C1 segment of cervical spinal cord (tissue), 14 donors: ENCODE measurements at regions not wholly inside any gene's neighbourhood (a gene's known extent, or its start where the extent isn't known, plus 50 kb on each side); places are given as distances from the start of the nearest gene placed in this dataset.

Experiments used
- DNase-seq, 14 donors: peaks; one replicate each; lab custom pipeline; 2025; lab: John Stamatoyannopoulos, UW

DNA sequence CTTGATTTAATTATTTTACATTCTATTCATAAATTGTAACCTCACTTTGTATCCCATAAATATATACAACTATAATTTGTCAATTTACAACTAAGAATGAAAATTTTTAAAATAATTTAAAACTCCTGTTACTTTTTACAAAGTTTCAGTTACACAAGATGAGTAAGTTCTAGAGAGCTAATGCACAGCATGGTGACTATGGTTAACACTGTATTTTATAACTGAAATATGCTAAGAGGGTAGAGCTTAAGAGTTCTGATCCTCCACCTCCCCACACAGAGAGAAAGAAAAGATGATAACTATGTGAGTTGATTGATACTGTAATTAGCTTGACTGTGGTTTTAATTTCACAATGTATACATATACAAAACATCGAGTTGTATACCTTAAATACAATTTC, 412.5 kb upstream of the DDI1 start:
- DNase-seq, result no peak

DNA sequence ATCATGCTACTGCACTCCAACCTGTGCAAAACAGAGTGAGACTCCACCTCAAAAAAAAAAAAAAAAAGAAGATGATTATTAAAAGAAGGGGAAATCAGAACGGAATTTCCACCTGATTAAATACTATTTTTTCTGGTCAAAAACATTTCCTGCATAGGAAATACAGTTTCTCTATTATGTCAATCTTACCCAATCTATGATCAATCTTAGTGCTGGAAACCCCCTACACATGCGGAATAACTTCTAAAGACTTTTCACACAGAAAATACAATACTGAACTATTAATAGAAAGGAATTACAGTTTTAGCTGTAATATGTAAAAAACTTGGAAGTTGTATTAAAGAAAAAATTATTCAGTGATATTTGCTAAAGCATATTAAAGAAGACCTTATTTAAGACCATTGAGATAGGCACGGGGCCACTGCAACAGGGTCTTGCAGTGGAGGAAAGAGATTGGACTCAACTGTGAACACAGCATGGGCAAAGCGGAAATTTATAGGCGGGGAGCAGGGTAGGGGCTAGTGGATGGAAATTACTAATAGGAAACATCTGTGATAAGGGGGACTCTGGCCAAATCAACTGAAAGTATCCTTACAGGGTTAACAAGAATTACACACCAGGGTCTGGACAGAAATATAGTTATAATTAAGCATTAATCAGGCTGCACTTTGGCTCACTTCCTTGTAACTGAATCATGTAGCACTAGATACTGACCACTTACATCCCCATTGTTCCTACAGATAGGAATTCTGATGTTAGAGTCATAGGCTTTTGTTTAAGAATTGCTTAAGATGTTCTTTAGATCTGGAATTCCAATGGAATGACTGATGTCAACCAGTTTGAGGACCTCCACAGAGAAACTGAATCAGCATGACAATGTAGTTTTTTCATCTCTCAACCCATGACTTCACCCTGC, 411.5 kb upstream of the DDI1 start:
- DNase-seq, result no peak

DNA sequence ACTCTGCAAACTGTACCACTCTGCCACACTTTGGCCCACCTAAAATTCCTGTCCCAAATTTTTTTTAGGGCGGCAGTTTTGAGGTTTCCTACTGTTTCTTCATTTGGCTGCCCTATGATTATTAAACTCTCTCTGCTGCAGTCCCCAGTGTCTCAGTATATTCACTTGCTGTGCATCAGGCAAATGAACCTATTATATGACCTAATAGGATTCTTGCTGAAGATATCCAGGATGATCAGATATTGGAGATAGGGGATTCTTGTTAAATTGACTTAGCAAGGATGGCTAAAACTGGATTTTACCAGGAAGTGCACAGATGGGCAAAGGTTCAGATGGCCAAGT, 410.8 kb upstream of the DDI1 start:
- no peak for DNase-seq

DNA sequence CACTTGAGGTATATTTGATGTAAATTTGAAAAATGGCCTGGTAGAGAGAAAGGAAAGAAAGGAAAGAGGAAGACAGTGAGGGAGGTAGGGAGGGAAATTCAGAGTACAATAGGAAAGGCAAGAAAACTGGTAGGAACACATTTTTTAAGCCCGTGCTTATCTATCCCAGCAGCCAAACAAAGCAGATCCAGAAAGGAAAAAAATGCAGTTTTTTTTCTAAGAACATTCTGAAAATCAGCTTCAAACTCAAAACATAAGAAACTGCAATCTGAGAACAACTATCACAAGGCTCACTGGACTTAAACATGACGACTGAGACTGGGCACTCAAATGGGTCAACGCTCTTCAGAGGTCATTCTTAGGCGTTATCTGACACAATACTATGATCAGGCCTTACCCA, 408.3 kb upstream of the DDI1 start:
- no peak for DNase-seq

DNA sequence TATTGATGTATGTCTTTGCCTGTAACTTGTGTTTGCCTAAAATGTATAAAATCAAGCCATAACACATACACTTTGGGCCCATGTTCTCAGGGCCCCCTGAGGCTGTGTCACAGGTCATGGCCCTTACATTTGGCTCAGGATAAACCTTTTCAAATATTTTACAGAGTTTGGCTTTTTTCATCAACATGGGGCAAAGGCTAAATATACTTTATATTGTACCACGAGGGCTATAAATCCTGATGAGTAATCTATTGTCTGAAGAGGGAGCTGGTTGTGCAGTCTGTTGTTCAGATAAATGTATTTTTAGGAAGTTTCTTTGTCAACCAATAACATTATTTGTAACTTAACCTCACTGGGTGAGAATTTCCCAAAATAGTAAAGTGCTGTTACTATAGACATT, 404.6 kb upstream of the DDI1 start:
- no peak for DNase-seq

DNA sequence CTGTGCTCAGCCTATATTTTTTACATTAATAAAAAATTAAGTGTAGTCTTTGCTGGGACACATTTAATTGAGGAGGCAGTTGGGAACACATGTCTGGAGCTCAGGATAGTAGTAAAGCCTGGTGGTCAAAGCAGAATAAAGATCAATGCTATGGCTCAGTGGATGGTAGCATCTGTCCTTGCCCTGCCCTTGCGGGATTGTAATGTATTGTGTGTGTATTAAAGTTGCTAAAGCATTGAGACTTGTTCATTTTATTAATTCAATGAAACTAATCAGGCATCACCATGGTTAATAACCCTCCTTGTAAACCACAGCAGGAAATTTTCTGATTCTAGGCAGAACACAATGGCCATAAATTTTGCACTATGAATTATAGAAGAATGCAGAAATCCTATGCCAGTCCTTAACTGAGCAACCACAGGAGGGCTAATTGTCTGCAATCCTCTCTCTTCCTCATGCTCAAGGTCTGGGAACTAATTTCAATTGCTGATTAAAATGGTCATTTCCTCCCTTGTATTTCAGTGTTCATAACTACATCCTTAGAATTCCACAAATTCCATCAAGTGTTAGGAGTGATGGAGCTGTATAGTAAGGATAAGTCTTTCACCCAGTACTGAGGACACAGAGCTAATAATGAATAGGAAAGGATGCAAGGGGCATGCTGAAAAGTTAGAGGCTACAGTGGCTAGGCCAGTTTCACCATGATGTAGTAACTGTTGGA, 403.2 kb upstream of the DDI1 start:
- DNase-seq, result no peak

DNA sequence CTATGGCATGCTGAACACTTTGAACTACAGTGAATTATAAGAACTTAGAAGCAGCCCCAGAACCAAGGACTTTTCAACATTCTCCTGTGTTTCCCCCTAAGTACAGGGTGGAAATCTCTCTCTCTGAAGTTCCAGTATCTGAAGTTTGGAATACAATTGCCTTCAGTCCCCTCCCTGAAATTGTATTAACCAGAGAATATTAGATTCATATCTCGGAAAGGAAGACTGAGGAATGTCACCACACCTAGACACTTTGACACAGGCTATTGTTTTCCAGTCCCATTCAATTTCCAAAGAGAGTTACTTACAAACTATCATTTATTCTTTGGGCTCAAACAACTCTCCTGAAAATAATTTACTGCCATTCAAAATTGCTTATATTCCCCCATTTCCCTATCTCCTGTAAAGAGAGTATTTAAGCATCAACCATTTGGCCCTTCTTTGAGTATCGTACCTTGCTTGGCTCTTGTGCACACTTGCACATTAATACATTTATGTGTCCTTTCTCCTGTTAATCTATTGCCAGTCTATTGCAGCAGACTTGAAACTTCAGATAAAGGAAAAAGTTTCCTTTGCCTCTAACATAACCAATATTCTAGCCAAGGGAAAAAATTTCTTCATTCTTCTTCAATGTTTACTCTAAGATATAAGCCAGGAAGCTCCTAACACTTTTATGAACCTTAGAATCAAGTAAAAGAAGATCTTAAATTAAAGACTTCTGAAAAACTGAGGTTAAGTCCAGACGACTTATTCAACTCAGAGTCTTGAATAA, 402.4 kb upstream of the DDI1 start:
- no peak for DNase-seq

DNA sequence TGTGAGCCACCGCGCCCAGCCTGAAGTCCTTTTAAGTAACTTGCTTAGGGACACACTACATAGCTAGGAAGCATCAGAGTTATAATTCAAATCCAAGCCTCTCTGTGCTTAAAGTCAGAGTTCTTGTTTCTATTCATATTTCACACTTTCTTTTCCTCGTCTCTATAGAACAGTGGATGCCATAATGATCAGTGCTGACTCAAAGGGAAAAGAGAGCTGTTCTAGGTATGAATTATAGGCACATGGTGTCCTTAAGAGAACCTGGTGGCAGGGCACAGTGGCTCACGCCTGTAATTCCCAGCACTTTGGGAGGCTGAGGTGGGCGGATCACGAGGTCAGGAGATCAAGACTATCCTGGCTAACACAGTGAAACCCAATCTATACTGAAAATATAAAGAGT, 400.2 kb upstream of the DDI1 start:
- DNase-seq, result no peak

DNA sequence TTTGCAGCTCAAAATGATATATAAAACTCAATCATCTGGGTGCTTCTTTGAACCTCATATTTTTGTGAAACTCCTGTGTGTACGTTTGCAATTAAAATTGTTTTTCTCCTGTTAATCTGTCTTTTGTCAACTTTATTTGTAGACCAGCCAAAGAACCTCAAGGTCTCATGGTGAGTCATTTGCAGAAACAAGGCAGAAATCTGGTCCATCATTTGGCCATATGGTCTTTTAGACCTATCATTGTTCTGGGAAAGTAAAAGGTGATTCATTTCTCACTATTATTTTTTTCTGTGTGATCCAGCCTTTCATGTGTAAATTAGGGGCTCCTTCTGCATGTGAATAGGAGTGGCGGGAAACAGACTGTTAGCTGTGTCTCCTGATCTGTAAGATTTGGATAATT, 399.1 kb upstream of the DDI1 start:
- no peak for DNase-seq

DNA sequence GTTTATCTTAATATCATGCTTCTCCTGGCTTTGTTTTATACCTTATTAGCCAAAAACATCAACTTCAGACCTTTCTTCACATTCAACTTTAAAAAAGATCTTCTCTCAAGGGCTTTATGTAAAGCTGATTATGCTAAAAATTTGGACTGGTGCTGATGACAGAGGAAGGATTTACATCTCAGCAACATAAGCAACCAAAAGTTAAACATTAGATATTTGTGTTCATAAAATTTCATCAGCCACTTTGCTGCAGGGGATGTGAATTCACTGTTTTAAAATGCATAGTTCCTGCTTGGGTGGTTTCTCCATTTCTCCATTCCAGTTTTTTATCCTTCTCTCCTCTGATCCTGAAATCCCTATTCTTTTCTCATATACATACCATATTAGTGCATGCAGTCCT, 398.6 kb upstream of the DDI1 start:
- no peak for DNase-seq

DNA sequence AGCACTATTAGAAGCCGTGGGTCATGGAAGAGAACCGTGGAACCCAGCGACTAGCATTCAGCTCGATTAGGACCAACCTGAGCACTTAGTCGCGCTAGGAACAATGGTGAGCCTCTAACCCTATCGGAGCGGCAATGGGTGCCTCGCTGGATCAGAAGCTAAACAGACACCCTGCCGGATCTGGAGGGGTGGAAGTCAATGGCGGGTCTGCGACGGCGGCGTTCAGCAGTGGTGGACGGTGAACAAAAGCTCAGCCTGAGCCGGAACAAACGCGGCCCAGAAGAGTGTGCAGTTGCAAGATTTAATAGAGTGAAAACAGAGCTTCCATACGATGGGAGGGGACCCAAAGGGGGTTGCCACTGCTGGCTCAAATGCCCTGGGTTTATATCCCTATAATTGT, 391.8 kb upstream of the DDI1 start:
- DNase-seq, result no peak

DNA sequence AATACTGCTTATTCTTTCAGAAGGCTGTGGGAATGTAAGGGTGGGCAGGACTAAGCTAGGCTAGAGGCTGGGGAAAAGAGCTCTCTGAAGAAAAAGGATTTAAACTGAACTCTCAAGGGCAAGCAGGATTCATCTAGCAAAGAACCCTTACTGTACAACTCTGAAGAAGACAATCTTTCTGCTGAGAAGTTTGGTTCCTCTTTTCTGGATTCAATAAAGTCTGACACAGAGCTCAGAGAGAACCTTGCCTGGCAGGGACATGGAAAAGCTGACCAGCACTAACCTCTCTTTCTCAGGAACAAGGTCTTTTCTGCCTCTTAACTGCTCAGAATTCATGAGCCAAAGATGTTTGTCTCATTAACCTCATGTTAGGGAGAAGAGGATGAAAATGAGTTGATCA, 388.4 kb upstream of the DDI1 start:
- DNase-seq, result no peak

DNA sequence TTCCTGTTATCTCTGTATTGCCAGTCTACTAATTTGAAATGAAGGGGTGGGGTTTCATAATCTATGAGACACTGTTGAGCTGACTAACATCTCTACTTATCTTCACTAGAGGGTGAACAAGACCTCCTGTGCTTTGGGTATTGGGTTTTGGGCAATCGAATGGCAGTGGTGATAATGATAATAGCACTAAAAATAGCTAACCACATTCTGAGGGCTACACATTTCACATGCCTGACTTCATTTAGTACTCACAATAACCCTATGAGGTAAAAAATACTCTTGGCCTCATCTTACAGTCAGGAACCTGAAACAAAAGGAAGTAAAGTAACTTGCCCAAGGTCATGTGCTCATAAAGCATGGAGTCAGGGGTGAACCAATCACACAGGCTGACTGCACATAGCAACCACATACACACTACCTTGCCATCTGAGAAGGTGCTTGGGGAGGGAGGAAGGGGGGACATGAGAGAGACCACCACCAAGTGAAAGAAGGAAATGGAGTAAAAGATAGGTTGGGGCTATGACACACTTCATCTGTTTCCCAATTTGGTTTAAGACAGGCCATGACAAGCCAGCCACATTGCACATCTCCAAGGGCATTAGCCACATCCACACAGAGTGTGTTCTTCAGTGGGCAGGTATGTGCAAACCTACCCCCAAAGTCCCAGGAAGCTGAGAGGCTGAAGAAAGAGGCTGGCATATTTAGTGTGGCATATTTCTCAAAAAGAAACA, 387.6 kb upstream of the DDI1 start:
- DNase-seq, result no peak

DNA sequence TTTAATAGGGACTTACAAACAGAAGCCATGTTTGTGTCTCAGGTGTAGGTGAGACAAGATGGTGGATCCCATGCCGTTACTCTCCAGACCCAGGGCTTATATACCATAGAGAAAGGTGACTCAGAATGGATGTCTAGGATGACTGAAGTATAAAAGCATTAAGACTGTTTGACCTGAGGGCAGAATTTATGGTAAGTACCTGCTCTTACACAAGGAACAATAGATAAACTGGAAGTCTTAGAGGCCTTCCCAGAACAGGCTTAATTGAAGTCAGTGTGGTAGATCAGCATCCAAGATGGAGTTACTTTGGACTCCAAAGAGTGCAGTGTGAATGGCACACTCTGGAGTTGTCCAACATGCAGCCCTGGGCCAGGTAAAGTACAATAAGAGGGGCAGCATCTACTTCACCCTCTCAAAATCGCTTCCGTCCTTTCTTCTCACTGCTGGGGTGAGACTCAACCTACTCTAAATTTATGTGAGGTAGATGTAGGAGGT, 387.0 kb upstream of the DDI1 start:
- DNase-seq, result no peak

DNA sequence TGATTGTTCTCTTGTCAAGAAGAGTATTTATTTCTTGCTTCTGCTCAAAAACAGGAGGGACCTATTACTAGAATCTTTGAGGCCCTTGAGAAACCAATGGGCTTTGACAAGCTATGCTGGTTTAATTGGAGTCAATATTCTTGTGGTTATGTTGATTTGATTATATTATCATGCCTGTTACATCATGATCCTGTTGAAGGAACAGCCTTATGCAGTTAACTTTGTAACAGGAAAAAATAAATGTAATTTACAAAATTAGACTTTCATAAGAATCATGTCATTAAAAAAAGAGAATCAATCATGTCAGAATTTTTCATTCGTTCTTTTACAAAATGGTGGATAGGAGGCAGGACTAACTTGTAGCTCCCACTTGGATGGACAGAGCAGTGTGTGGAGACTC, 386.1 kb upstream of the DDI1 start:
- no peak for DNase-seq

DNA sequence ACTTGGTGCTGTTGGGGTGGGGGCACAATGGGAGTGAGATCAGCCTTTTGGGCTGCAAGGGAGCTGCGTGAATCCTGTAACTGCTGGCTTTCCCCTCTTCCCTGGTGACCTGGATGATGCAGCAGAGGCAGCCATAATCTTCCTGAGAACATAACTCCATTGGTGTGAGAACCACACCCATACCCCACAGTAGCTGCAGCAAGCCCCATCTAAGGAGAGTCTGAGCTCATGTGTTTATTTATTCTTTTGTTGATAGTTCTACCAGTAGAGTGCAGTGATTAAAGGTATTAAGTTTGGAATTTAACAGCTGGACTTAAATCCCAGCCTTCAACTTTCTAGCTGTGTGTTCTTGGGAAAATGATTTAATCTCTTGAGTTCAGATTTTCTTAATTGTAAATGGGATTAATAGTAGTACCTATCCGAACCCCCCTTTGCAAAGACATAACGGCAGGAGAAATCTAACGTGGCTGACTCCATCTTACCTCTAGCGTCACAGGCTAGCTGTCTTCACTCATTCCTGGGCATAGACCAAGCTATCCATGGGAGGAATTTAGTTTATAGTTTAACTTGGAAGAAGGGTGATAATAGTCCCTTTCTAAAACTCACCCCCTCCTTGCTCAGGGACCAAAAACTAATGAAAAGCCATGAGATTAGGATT, 385.0 kb upstream of the DDI1 start:
- DNase-seq, result no peak

DNA sequence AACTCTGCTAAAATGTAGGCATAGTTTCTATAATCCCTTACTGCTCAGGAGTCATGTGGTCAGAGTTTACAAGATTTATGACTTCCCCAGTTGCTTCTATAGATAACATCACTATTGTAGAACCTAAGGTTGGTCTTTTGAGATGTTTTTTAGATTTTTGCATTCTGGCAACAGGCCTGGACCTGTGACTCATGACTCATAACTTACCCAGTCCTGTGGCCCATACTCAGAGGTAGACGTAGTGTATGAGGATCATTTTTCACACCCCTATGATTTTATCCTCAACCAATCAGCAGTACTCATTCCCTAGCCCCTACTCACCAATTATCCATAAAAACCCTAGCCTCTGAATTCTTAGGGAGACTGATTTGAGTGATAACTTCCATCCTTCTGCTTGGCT, 384.4 kb upstream of the DDI1 start:
- DNase-seq, result no peak

DNA sequence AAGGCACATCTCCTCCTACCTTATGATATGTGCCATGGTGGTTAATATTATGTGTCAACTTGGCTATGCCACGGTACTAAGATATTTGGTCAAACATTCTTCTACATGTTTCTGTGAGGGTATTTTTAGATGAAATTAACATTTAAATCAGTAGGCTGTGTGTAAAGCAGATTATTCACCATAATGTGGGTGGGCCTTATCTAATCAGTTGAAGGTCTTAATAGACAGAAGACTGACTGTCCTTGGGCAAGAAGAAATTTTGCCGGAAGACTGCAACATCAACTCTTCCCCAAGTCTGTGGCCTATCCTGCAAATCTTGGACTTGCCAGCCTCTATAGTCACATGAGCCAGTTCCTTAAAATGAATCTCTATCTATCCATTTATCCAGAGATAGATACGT, 380.1 kb upstream of the DDI1 start:
- no peak for DNase-seq

DNA sequence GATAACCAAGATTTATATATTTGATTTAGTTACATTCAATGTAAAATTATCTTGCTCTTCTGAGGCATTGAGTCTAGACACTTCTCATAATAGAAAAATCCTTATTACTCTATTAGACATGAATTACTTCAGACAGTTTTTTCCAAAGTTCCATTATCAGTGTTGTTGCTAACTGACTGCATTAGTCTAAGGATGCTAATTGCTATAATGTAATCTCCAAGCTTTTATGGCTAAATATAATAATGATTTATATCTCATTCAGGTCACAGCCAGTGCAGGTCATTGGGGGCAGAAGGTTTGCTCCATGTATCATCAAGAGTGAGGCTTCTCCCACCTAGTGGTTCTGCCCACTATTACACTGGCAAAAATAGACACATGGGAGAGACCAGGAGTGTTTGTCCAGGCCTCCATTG, 377.2 kb upstream of the DDI1 start:
- DNase-seq, result no peak

DNA sequence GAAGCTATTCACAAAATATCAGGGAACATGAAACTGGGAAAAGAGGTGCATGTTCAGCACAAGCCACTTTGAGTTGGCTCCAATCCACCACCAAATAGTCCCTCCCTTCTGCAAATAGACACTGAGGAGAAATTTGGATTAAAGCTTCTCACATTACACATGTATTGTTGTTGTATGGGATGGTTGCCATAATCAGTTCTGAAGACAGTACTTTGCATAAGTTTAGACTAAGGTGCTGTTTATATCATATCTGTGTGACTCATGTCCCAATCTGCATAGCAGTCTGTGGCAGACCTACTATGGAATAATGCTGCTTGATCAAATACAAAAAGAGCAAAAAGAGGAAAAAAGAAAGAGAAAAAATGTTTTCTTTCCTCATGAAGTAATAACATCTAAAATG, 376.7 kb upstream of the DDI1 start:
- DNase-seq, result no peak

DNA sequence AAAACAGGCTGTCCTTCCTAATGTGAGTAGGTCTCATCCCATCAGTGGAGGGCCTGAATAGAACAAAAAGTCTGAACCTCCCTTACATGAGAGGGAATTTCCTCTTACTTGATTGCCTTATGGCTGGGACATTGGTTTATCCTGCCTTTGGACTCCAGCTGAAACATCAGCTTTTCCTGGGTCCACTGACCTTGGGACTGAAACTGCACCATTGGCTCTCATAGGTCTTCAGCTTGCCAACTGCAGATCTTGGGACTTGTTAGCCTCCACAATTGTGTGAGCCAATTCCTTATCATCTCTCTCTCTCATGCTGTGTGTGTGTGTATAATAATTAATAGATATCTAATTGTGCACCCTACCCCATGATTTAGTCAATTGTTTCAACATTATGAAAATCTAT, 375.3 kb upstream of the DDI1 start:
- DNase-seq, result no peak
